HG02678 (cell line): ENCODE measurements at regions not wholly inside any gene's neighbourhood (a gene's known extent, or its start where the extent isn't known, plus 50 kb on each side); places are given as distances from the start of the nearest gene placed in this dataset.
"Not testable (repeated sequence)": the region's sequence is repeated elsewhere in the genome, so short reads cannot be mapped to it uniquely, and the experiment has no call there.

Source experiments
- ATAC-seq: cut with Tn5 transposase; IDR thresholded peaks from one replicate; pipeline ENCODE4 v1.9.1; 2021; ENCODE audit warnings: mild to moderate bottlenecking, moderate library complexity; ENCODE audit not compliant: unreplicated experiment

- no peak for ATAC-seq
Observed at GRCh38 chr2:81395746-81396145, 1091.2 kb upstream of the LRRTM1 start.

- ATAC-seq: no peak
Observed at GRCh38 chr2:81389203-81389602, 1084.7 kb upstream of the LRRTM1 start.

- ATAC-seq: no peak
Observed at GRCh38 chr2:81363800-81364199, 1059.2 kb upstream of the LRRTM1 start.

GRCh38 chr2:81362468-81362867 lies 1057.9 kb upstream of the LRRTM1 start:
- not testable (repeated sequence) for ATAC-seq

- no peak for ATAC-seq
Observed at GRCh38 chr2:81355436-81355835, 1050.9 kb upstream of the LRRTM1 start.

- ATAC-seq: no peak
Observed at GRCh38 chr2:81334046-81334445, 1029.5 kb upstream of the LRRTM1 start.

DNA sequence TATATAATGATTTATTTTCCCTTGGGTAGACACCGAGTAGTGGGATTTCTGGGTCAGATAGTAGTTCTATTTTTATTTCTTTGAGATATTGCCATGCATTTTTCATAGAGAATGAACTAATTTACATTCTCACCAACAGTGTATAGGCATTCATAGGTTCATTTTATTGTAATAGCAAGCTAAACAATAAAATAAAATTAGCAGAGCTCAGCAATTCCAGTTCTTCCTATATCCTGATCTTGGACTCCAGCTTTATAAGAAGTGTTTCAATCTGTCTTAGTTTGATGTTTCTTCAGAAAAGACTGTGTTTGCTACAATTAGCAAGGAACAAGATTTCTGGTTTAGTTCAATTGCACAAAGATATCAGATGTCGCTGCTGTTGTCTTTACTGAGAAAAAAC lies 1024.4 kb upstream of the LRRTM1 start:
- ATAC-seq: no peak

DNA sequence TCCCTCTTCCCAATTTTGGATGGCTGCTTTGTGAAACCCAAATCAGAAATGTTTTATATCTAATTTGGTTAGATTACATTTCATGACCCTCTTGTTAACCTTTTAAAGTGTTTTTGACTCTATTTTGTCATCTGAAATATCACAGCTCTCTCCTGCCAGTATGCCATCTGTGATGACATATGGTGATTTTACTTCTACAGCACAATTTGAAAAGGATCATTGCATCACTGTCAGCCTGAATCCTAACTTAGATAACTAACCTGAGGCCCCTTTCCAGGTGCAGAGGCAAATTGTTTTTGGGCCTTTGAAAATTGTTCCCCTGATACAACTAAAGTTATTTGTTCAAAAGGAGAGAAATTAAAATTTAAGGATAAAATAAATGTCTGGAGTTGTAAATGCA lies 1023.4 kb upstream of the LRRTM1 start:
- no peak for ATAC-seq

- no peak for ATAC-seq
Observed at GRCh38 chr2:81324046-81324445, 1019.5 kb upstream of the LRRTM1 start.

GRCh38 chr2:81304154-81304830 lies 999.7 kb upstream of the LRRTM1 start:
- ATAC-seq: no peak

- no peak for ATAC-seq
Observed at GRCh38 chr2:81303321-81303720, 998.8 kb upstream of the LRRTM1 start.

DNA sequence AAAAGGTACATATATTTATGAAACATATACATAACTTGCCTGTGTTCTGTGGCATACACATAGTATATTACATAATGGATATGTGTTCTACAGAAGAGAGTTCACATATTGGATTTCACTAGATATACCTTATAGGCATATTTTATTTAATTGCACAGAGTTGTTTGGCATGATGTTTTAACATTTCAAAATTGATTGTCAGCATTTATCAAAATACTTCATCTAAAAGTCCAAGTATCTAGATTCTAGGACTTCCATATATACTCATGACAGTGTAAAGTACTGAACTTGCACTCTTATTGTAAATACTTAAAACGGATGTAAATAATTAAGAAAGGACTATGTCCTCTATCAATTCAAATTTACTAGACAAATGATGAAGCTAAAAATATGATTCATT lies 995.3 kb upstream of the LRRTM1 start:
- ATAC-seq: no peak

- ATAC-seq: no peak
Observed at GRCh38 chr2:81290846-81291245, 986.3 kb upstream of the LRRTM1 start.

- ATAC-seq: no peak
Observed at GRCh38 chr2:81283081-81283480, 978.5 kb upstream of the LRRTM1 start.

- ATAC-seq: no peak
Observed at GRCh38 chr2:81282151-81282769, 977.7 kb upstream of the LRRTM1 start.

DNA sequence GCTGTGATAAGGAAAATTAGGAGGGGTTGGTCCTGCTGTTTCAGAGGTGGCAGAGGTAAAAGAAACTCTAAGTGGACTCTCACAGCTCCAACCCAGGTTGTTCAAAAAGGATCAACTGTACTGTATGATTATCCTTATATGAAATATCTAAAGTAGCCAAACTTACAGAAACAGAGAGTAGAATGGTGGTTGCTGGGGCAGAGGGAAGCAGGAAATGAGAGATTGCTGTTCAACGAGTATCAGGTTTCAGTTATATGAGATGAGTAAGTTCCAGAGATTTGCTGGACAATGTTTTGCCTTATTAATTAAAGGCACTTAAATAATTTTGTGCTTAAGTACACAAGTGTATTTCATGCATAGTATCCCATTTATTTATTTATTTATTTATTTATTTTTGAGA lies 972.0 kb upstream of the LRRTM1 start:
- no peak for ATAC-seq

GRCh38 chr2:81266106-81266505 lies 961.6 kb upstream of the LRRTM1 start:
- no peak for ATAC-seq

DNA sequence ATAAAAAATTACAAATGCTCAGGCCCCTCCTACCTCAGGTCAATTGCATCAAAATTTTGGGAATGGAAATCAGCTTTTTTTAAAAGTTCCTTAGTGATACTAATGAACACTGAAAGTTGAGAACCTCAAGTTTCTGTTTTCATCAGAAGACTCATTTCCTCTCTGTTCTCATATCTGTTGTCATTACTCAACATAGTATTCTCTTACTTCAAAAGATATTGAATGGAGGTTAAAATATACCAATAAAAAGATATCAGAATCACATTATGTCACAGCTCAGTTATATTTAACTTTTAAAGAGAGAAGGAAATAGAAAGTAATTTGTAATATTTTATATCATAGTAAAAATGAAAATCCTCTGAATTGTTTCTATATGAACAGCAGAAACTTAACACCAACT lies 959.4 kb upstream of the LRRTM1 start:
- no peak for ATAC-seq

DNA sequence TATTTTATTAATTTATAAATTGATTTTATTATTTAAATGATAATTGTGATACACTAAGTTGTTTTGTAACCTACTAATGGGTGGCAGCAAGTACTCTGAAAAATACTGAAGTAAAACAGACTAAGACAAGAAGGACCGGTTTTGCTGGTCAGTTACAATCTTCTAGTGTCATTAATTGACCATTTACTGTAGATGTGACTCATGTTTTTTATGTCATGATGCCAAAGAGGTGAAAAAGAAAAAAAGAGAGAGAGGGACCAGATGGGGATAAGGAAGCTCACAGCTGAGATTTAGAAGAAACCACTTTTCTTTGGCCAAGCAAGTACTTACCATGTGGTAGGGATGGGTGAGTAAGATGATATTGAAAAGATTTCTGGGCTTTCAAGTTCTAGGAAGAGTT lies 955.8 kb upstream of the LRRTM1 start:
- no peak for ATAC-seq

- peak; percentile 61 for ATAC-seq
Observed at GRCh38 chr2:81250270-81250669, 945.7 kb upstream of the LRRTM1 start.

GRCh38 chr2:81249152-81249551 lies 944.6 kb upstream of the LRRTM1 start:
- no peak for ATAC-seq

DNA sequence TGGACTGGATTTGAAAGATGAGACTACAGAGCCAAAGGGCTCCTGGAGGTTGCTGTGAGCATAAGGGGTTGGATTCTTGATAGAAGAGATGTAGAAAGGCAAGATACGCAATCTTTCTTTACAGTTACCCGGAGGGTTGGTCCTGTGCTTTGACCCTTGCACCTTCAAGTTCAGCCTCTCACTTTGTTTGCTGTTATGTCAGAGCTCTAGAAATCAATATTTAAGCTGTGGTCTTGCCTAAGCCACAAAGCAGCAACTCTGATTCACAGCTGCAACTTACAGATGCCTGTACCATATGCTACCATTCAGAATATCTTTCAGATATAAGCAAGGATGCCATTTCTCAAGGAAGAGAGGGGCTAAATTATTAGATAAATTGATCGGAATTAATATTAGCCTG lies 943.1 kb upstream of the LRRTM1 start:
- ATAC-seq: peak; percentile 63

- ATAC-seq: no peak
Observed at GRCh38 chr2:81242501-81242900, 937.9 kb upstream of the LRRTM1 start.
